ENCODE measurements at regions not wholly inside any gene's neighbourhood (a gene's known extent, or its start where the extent isn't known, plus 50 kb on each side); places are given as distances from the start of the nearest gene placed in this dataset.

DNA sequence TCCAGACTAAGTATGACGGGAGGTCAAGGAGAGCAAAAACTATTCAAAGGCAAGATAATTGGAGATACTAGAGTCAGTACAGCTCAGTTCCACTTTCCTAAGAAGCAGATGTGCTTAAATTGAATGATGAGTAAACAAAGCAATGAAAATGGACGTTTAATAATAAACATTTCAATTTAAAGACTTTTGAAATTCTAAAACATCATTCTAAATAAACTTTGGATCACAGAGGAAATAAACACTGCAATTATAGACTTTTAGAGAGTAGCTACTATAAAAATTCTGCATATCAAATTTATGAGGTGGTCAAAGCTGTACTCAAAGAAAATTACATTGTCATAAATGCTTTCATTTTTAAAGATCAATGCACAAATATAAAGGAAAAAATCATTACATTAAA lies 418.3 kb downstream of the GPAM start:
- DNase-seq = no peak
- Histone ChIP-seq H3K4me3 (ENCODE audit: low read length) (no peak overlapping the region), H3K9me3 (ENCODE audit: control insufficient read depth, low read depth, low read length) (no peaks in the 10 kb centered on the region), H3K27ac (ENCODE audit: low read length) (no peak overlapping the region), H3K36me3 (ENCODE audit: control insufficient read depth, insufficient read depth, low read length) (no peaks in the 10 kb centered on the region), H3K27me3 (ENCODE audit: control insufficient read depth, insufficient read depth, low read length) (no peaks in the 10 kb centered on the region), H3K4me1 (ENCODE audit: control insufficient read depth, insufficient read depth, low read length) (no peaks in the 10 kb centered on the region)
- 43% methylated on average over 1 of the region's 2 CpGs for WGBS (ENCODE audit: insufficient coverage, low lambda C conversion rate)

DNA sequence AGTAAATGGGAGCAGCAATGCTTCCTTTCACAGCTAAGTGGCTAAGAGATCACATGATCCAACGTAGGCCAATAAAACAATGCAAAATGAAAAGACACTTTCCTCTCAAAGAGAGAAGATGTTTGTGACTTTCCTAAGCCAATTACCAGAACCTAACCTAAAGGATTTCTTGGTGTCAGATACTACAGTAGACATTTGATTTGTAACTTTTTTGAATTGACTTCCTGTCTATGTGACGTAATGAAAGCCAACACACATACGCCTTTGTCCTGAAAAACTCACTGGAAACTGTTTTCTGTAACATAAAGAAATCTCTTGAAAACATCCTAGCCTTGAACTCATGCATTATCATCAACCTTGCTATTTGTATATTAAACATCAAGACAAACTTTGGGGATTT lies 417.1 kb downstream of the GPAM start:
- H3K4me1 ChIP-seq (ENCODE audit: control insufficient read depth, insufficient read depth, low read length) = no peaks in the 10 kb centered on the region
- H3K27ac ChIP-seq (ENCODE audit: low read length) = no peak overlapping the region
- no peak for DNase-seq
- no peaks in the 10 kb centered on the region for H3K27me3 ChIP-seq (ENCODE audit: control insufficient read depth, insufficient read depth, low read length)
- no peaks in the 10 kb centered on the region for H3K9me3 ChIP-seq (ENCODE audit: control insufficient read depth, low read depth, low read length)
- no CpG with 5 or more reads among the region's 3 CpGs for WGBS (ENCODE audit: insufficient coverage, low lambda C conversion rate)
- no peaks in the 10 kb centered on the region for H3K36me3 ChIP-seq (ENCODE audit: control insufficient read depth, insufficient read depth, low read length)
- H3K4me3 ChIP-seq (ENCODE audit: low read length) = no peak overlapping the region

DNA sequence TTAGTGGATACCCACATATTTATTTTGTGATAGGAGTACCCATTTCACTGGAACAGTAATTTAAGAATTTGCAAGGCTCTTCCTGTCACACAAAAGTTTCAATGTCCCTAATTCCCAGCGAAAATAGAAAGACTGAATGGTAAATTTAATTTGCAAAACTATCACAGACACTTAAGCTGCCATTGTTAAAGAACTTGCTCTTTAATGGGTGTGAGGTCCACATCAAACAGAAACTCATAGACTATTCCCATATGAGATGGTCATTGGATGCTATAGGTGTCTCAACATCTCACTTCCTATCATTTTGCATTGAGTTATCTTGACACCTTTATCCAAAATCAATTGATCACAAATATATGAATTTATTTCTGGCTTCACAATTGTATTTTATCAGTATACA lies 415.9 kb downstream of the GPAM start:
- H3K4me3 ChIP-seq (ENCODE audit: low read length) = no peak overlapping the region
- no peak overlapping the region for H3K27ac ChIP-seq (ENCODE audit: low read length)
- no peak for DNase-seq
- H3K36me3 ChIP-seq (ENCODE audit: control insufficient read depth, insufficient read depth, low read length) = no peaks in the 10 kb centered on the region
- WGBS (ENCODE audit: insufficient coverage, low lambda C conversion rate) = 0% methylated on average over 1 of the region's 1 CpG
- no peaks in the 10 kb centered on the region for H3K9me3 ChIP-seq (ENCODE audit: control insufficient read depth, low read depth, low read length)
- no peaks in the 10 kb centered on the region for H3K27me3 ChIP-seq (ENCODE audit: control insufficient read depth, insufficient read depth, low read length)
- H3K4me1 ChIP-seq (ENCODE audit: control insufficient read depth, insufficient read depth, low read length) = no peaks in the 10 kb centered on the region

DNA sequence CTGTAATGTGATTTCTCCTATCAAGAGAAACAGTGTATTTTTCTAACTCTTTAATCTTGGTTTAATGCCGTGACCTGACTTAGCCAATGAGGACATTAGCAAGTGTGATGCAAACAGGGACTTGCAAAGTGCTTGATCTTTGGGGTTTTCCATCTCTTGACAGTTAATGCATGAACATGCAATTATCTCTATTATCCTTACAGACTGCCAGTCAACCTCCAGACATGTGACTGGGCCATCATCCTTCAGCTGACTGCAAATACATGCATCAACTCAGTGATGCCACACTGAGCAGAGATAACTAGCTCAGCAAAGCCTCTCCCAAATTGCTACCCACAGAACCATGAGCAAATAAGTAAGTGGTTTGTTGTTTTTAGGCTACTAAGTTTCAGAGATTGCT lies 409.6 kb downstream of the GPAM start:
- WGBS (ENCODE audit: insufficient coverage, low lambda C conversion rate) = no CpG with 5 or more reads among the region's 1 CpG
- no peak overlapping the region for H3K27ac ChIP-seq (ENCODE audit: low read length)
- DNase-seq = peak in 1 of 2 donors; percentile 4
- H3K4me1 ChIP-seq (ENCODE audit: control insufficient read depth, insufficient read depth, low read length) = no peaks in the 10 kb centered on the region
- no peaks in the 10 kb centered on the region for H3K27me3 ChIP-seq (ENCODE audit: control insufficient read depth, insufficient read depth, low read length)
- no peaks in the 10 kb centered on the region for H3K9me3 ChIP-seq (ENCODE audit: control insufficient read depth, low read depth, low read length)
- no peaks in the 10 kb centered on the region for H3K36me3 ChIP-seq (ENCODE audit: control insufficient read depth, insufficient read depth, low read length)
- no peak overlapping the region for H3K4me3 ChIP-seq (ENCODE audit: low read length)

DNA sequence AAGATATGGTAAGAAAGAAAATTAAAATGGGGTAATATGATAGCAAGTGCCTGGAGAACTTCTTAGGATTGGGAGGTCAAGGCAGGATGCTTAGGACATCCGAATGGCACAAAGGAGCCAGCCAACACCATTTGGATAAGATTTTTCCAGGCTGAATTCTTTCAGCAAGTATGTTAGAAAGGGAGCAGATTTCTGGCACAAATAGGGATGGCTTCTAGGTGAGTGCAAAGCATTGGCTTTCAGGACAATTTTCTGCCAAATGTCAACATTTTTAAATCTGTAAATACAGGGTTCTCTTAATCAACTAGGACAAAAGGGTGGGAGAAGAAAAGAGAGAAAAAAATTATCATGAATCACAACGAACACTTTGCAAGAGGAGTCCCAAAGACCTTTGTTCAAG lies 409.1 kb downstream of the GPAM start:
- Histone ChIP-seq H3K27me3 (ENCODE audit: control insufficient read depth, insufficient read depth, low read length) (no peaks in the 10 kb centered on the region), H3K9me3 (ENCODE audit: control insufficient read depth, low read depth, low read length) (no peaks in the 10 kb centered on the region), H3K4me3 (ENCODE audit: low read length) (no peak overlapping the region), H3K36me3 (ENCODE audit: control insufficient read depth, insufficient read depth, low read length) (no peaks in the 10 kb centered on the region), H3K4me1 (ENCODE audit: control insufficient read depth, insufficient read depth, low read length) (no peaks in the 10 kb centered on the region), H3K27ac (ENCODE audit: low read length) (no peak overlapping the region)
- DNase-seq = no peak
- WGBS (ENCODE audit: insufficient coverage, low lambda C conversion rate) = 100% methylated on average over 1 of the region's 2 CpGs

DNA sequence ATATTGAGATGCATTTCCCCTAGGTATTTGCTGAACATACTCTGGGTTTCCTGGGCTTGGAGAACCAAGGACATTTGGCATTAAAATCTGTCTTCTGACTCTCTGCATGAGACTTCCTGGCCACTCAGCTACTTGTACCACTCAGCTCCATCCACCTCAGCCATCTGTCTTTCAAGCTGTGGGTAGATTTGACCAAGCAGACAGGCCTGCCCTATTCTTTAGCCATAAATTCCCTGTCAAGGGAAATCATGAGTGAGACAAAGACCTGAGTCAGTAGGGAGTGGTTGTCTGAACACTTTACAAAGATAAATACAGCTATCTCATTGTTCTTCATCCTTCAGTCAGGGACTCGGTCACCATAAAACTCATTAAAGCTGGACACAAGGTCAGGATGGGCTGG lies 399.1 kb downstream of the GPAM start:
- H3K36me3 ChIP-seq (ENCODE audit: control insufficient read depth, insufficient read depth, low read length) = no peaks in the 10 kb centered on the region
- no CpG with 5 or more reads among the region's 1 CpG for WGBS (ENCODE audit: insufficient coverage, low lambda C conversion rate)
- no peak for DNase-seq
- no peak overlapping the region for H3K4me3 ChIP-seq (ENCODE audit: low read length)
- no peaks in the 10 kb centered on the region for H3K27me3 ChIP-seq (ENCODE audit: control insufficient read depth, insufficient read depth, low read length)
- no peak overlapping the region for H3K27ac ChIP-seq (ENCODE audit: low read length)
- no peaks in the 10 kb centered on the region for H3K4me1 ChIP-seq (ENCODE audit: control insufficient read depth, insufficient read depth, low read length)
- no peaks in the 10 kb centered on the region for H3K9me3 ChIP-seq (ENCODE audit: control insufficient read depth, low read depth, low read length)

DNA sequence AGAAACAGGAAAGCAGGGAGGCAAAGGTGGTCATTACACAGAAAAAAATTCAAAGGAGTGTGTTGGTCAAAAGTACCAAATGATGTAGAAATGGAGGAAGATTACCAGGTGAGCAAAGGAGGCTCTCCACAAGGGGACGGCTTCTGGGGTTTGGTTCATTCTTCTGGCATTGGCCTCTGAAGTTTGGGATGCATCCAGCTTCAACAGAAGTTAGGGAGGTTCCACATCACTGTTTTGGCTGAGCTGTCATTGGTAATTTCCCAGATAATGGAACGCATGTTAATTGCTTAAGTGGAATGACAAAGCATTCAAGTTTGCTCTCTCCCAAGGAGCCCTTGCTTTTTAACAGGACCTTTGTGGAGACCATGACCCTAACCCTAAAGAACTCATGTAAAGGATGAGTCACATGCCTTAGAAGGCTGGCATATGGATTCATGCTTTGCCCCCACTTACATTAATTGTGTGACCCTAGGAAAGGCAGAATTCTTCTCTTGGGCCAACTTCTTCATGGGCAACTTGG lies 398.6 kb downstream of the GPAM start:
- Histone ChIP-seq H3K9me3 (ENCODE audit: control insufficient read depth, low read depth, low read length) (no peaks in the 10 kb centered on the region), H3K36me3 (ENCODE audit: control insufficient read depth, insufficient read depth, low read length) (no peaks in the 10 kb centered on the region), H3K27ac (ENCODE audit: low read length) (no peak overlapping the region), H3K4me1 (ENCODE audit: control insufficient read depth, insufficient read depth, low read length) (no peaks in the 10 kb centered on the region), H3K27me3 (ENCODE audit: control insufficient read depth, insufficient read depth, low read length) (no peaks in the 10 kb centered on the region), H3K4me3 (ENCODE audit: low read length) (no peak overlapping the region)
- DNase-seq = no peak
- WGBS (ENCODE audit: insufficient coverage, low lambda C conversion rate) = no CpG with 5 or more reads among the region's 2 CpGs

GRCh38 chr10:111785921-111786320 lies 397.6 kb downstream of the GPAM start:
- Histone ChIP-seq H3K4me3 (ENCODE audit: low read length) (no peak overlapping the region), H3K27ac (ENCODE audit: low read length) (no peak overlapping the region), H3K4me1 (ENCODE audit: control insufficient read depth, insufficient read depth, low read length) (no peaks in the 10 kb centered on the region), H3K36me3 (ENCODE audit: control insufficient read depth, insufficient read depth, low read length) (no peaks in the 10 kb centered on the region), H3K9me3 (ENCODE audit: control insufficient read depth, low read depth, low read length) (no peaks in the 10 kb centered on the region), H3K27me3 (ENCODE audit: control insufficient read depth, insufficient read depth, low read length) (no peaks in the 10 kb centered on the region)
- 50% methylated on average over 1 of the region's 1 CpG for WGBS (ENCODE audit: insufficient coverage, low lambda C conversion rate)
- DNase-seq = no peak

DNA sequence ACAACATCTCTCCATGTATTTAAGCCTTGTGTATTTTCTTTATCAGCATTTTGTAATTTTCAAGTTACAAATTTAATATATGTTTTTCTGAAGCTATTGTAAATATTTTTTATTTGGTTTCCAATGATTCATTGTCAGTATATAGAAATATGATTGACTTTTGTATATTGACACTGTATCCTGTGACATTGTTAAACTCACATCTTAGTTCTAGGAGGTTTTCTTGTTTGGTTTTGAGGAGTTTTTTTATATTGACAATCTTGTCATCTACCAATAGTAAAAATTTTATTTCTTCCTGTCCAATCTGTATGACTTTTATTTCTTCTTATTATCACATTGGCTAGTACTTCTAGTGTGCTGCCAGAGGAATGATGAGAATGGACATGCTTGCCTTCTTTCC lies 393.7 kb downstream of the GPAM start:
- Histone ChIP-seq H3K9me3 (ENCODE audit: control insufficient read depth, low read depth, low read length) (no peaks in the 10 kb centered on the region), H3K4me1 (ENCODE audit: control insufficient read depth, insufficient read depth, low read length) (no peaks in the 10 kb centered on the region), H3K27me3 (ENCODE audit: control insufficient read depth, insufficient read depth, low read length) (no peaks in the 10 kb centered on the region), H3K4me3 (ENCODE audit: low read length) (no peak overlapping the region), H3K27ac (ENCODE audit: low read length) (no peak overlapping the region), H3K36me3 (ENCODE audit: control insufficient read depth, insufficient read depth, low read length) (no peaks in the 10 kb centered on the region)
- DNase-seq = no peak

DNA sequence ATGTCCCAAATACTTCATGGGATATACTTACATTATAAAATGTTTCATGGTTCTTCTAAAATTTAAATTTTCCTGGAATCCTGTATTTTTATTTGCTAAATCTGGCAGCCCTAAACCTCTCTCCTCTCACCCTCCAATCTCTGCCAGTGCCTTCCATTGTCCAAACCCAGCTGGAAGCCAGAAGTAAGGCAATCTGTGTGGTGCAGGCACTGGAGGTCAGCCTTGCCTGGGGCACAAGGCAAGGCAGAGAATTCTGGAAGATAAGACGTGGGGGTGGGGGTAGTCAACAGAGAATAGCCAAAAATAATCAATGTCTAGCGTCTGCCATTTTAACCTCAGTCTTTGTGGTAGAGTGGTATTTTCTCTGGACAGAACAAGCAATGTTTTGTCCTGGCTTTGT lies 381.7 kb downstream of the GPAM start:
- DNase-seq = no peak
- no peaks in the 10 kb centered on the region for H3K36me3 ChIP-seq (ENCODE audit: control insufficient read depth, insufficient read depth, low read length)
- no peak overlapping the region for H3K27ac ChIP-seq (ENCODE audit: low read length)
- H3K4me1 ChIP-seq (ENCODE audit: control insufficient read depth, insufficient read depth, low read length) = no peaks in the 10 kb centered on the region
- no peaks in the 10 kb centered on the region for H3K9me3 ChIP-seq (ENCODE audit: control insufficient read depth, low read depth, low read length)
- WGBS (ENCODE audit: insufficient coverage, low lambda C conversion rate) = no CpG with 5 or more reads among the region's 2 CpGs
- H3K4me3 ChIP-seq (ENCODE audit: low read length) = no peak overlapping the region
- H3K27me3 ChIP-seq (ENCODE audit: control insufficient read depth, insufficient read depth, low read length) = no peaks in the 10 kb centered on the region

- H3K4me3 ChIP-seq (ENCODE audit: low read length) = no peak overlapping the region
- no peaks in the 10 kb centered on the region for H3K36me3 ChIP-seq (ENCODE audit: control insufficient read depth, insufficient read depth, low read length)
- no peaks in the 10 kb centered on the region for H3K9me3 ChIP-seq (ENCODE audit: control insufficient read depth, low read depth, low read length)
- DNase-seq = no peak
- no peak overlapping the region for H3K27ac ChIP-seq (ENCODE audit: low read length)
- 62% methylated on average over 2 of the region's 3 CpGs for WGBS (ENCODE audit: insufficient coverage, low lambda C conversion rate)
- H3K4me1 ChIP-seq (ENCODE audit: control insufficient read depth, insufficient read depth, low read length) = no peaks in the 10 kb centered on the region
- no peaks in the 10 kb centered on the region for H3K27me3 ChIP-seq (ENCODE audit: control insufficient read depth, insufficient read depth, low read length)
Measured at GRCh38 chr10:111804781-111805180, 378.8 kb downstream of the GPAM start.
